ENCODE measurements at regions not wholly inside any gene's neighbourhood (a gene's known extent, or its start where the extent isn't known, plus 50 kb on each side); places are given as distances from the start of the nearest gene placed in this dataset.

DNA sequence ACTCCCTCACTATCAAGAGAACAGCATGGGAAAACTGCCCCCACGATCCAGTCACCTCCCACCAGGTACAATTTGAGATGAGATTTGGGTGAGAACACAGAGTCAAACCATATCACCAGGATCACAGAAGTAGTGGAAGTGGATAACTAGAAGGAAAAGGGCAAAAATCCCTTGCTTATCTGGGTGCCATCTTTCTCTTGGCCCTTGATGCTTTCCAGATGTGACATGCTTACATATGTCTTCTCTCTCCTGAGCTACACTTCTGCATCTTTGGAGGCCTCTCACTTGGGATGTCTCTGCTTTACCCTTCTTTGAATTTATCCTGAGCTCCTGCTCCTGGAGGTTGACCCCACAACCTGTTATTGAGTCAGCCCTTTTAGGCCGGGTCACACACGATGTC is 57.6 kb upstream of the APOBEC4 start:
- H3K4me3 ChIP-seq (ENCODE audit: low read depth, poor library complexity, severe bottlenecking), result no peak overlapping the region
- intact Hi-C loops (cut with DNase I; ENCODE audit: low total_unique reads), result no loop called here
- DNase-seq (ENCODE audit: low spot score in 2 of 2), result no peak
- 65 to 78% methylated on average over 3 of the region's 3 CpGs for WGBS, 2 donors
- no peak for TF ChIP-seq POLR2A (IDR thresholded peaks at IDR 0.05)

DNA sequence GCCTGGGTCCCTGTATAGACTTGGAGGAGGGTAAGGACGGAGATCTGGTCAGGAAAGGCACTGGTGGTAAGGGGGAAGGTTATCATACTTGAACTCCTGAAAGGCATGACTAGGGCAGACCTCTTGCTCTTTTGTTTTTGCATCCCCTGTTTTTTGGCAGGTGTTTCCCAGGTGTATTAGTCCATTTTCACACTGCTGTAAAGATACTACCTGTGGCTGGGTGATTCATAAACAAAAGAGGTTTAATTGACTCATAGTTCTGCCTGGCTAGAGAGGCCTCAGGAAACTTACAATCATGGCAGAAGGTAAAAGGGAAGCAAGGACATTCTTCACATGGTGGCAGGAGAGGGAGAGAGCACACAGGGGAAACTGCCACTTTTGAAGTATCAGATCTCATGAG is 57.2 kb upstream of the APOBEC4 start:
- DNase-seq (ENCODE audit: low spot score in 2 of 2), result no peak
- TF ChIP-seq, protein P1, sequence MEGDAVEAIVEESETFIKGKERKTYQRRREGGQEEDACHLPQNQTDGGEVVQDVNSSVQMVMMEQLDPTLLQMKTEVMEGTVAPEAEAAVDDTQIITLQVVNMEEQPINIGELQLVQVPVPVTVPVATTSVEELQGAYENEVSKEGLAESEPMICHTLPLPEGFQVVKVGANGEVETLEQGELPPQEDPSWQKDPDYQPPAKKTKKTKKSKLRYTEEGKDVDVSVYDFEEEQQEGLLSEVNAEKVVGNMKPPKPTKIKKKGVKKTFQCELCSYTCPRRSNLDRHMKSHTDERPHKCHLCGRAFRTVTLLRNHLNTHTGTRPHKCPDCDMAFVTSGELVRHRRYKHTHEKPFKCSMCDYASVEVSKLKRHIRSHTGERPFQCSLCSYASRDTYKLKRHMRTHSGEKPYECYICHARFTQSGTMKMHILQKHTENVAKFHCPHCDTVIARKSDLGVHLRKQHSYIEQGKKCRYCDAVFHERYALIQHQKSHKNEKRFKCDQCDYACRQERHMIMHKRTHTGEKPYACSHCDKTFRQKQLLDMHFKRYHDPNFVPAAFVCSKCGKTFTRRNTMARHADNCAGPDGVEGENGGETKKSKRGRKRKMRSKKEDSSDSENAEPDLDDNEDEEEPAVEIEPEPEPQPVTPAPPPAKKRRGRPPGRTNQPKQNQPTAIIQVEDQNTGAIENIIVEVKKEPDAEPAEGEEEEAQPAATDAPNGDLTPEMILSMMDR (IDR thresholded peaks at IDR 0.05), result no peak
- no peak for TF ChIP-seq POLR2A (IDR thresholded peaks at IDR 0.05)
- no peak overlapping the region for H3K4me3 ChIP-seq (ENCODE audit: low read depth, poor library complexity, severe bottlenecking)
- intact Hi-C loops (cut with DNase I; ENCODE audit: low total_unique reads), result no loop called here
- WGBS, 2 donors, result 100% methylated on average over 1 of the region's 1 CpG

- no peak for DNase-seq (ENCODE audit: low spot score in 2 of 2)
- no peak overlapping the region for H3K4me3 ChIP-seq (ENCODE audit: low read depth, poor library complexity, severe bottlenecking)
- intact Hi-C loops (cut with DNase I; ENCODE audit: low total_unique reads), result no loop called here
- TF ChIP-seq, protein P1 (IDR thresholded peaks at IDR 0.05), result no peak
- 86 to 98% methylated on average over 2 of the region's 2 CpGs for WGBS, 2 donors
Measured at GRCh38 chr1:183704131-183704530, 51.0 kb upstream of the APOBEC4 start.

Measured in lower leg skin (tissue), 4 donors.